ENCODE measurements at regions not wholly inside any gene's neighbourhood (a gene's known extent, or its start where the extent isn't known, plus 50 kb on each side); places are given as distances from the start of the nearest gene placed in this dataset.
"Not testable (repeated sequence)": the region's sequence is repeated elsewhere in the genome, so short reads cannot be mapped to it uniquely, and the experiment has no call there.

GRCh38 chr17:27157297-27157696 is 136.6 kb upstream of the WSB1 start:
- DNase-seq (ENCODE audit: low read depth, low spot score) = no peak
- no peaks in the 10 kb centered on the region for H3K27me3 ChIP-seq (ENCODE audit: control insufficient read depth, insufficient read depth, low read length)
- no peaks in the 10 kb centered on the region for H3K4me1 ChIP-seq (ENCODE audit: control insufficient read depth, insufficient read depth, low read length)
- H3K4me3 ChIP-seq (ENCODE audit: low read length) = no peak overlapping the region
- H3K36me3 ChIP-seq (ENCODE audit: control insufficient read depth, insufficient read depth, low read length) = no peaks in the 10 kb centered on the region; the same call in 1 of the 2 replicates
- H3K9me3 ChIP-seq (ENCODE audit: control insufficient read depth, insufficient read depth, low read length) = peaks cover 27% of the 10 kb centered on the region
- WGBS (ENCODE audit: insufficient coverage, insufficient read length) = no CpG with 5 or more reads among the region's 8 CpGs
- H3K27ac ChIP-seq (ENCODE audit: low read length) = no peak overlapping the region

DNA sequence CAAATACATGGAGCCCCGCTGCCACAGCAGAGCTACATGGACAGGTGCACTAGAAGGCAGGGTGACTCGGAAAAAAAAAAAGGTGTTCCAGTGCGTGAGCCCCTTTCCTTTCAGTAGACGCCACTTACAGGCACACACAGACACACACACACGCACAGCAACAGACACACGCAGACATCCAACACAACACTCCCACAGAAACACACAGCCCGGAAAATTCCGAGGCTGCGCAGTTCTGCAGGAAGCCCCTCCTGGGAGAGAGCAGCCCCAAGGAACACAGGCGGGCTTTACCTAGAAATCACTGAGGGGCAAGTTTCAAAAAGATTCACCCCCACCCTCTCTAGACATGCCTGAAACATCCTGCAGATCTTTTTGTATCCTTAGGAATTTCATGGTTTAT is 136.0 kb upstream of the WSB1 start:
- Histone ChIP-seq H3K27me3 (ENCODE audit: control insufficient read depth, insufficient read depth, low read length) (no peaks in the 10 kb centered on the region), H3K9me3 (ENCODE audit: control insufficient read depth, insufficient read depth, low read length) (peaks cover 23% of the 10 kb centered on the region), H3K36me3 (ENCODE audit: control insufficient read depth, insufficient read depth, low read length) (no peaks in the 10 kb centered on the region; the same call in 1 of the 2 replicates), H3K27ac (ENCODE audit: low read length) (no peak overlapping the region), H3K4me1 (ENCODE audit: control insufficient read depth, insufficient read depth, low read length) (no peaks in the 10 kb centered on the region), H3K4me3 (ENCODE audit: low read length) (no peak overlapping the region)
- no CpG with 5 or more reads among the region's 10 CpGs for WGBS (ENCODE audit: insufficient coverage, insufficient read length)
- no peak for DNase-seq (ENCODE audit: low read depth, low spot score)

DNA sequence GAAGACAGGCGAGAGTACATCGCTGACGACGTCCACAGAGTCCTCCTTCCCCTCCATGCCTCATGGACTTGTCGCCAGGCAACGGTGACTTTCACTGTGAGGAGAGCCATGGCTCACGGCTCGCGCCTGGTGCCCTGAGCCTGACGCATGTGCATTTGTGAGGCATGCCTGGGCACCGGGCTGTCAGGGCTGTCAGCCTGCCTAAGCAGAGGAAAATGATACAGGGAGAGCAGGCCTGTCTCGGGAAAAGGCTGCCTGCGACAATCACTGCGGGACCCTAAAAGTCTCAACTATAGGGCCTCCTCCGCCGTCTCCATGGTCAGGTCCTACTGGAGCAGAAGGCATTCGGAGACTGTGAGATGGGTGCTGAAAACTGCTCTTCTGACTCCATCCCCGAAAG is 135.5 kb upstream of the WSB1 start:
- H3K4me3 ChIP-seq (ENCODE audit: low read length) = no peak overlapping the region
- H3K27me3 ChIP-seq (ENCODE audit: control insufficient read depth, insufficient read depth, low read length) = no peaks in the 10 kb centered on the region
- no peaks in the 10 kb centered on the region; the same call in 1 of the 2 replicates for H3K36me3 ChIP-seq (ENCODE audit: control insufficient read depth, insufficient read depth, low read length)
- DNase-seq (ENCODE audit: low read depth, low spot score) = no peak
- H3K27ac ChIP-seq (ENCODE audit: low read length) = no peak overlapping the region
- no peaks in the 10 kb centered on the region for H3K4me1 ChIP-seq (ENCODE audit: control insufficient read depth, insufficient read depth, low read length)
- H3K9me3 ChIP-seq (ENCODE audit: control insufficient read depth, insufficient read depth, low read length) = peaks cover 21% of the 10 kb centered on the region
- no CpG with 5 or more reads among the region's 18 CpGs for WGBS (ENCODE audit: insufficient coverage, insufficient read length)

GRCh38 chr17:27180322-27180721 is 113.6 kb upstream of the WSB1 start:
- DNase-seq (ENCODE audit: low read depth, low spot score) = no peak

GRCh38 chr17:27181379-27181925 is 112.5 kb upstream of the WSB1 start:
- H3K9me3 ChIP-seq (ENCODE audit: control insufficient read depth, insufficient read depth, low read length); H3K4me1 ChIP-seq (ENCODE audit: control insufficient read depth, insufficient read depth, low read length); DNase-seq (ENCODE audit: low read depth, low spot score); H3K27ac ChIP-seq (ENCODE audit: low read length); H3K36me3 ChIP-seq (ENCODE audit: control insufficient read depth, insufficient read depth, low read length); H3K27me3 ChIP-seq (ENCODE audit: control insufficient read depth, insufficient read depth, low read length); H3K4me3 ChIP-seq (ENCODE audit: low read length): not testable (repeated sequence)
- WGBS (ENCODE audit: insufficient coverage, insufficient read length) = no CpG with 5 or more reads among the region's 2 CpGs

More at GRCh38 chr17:27180322-27180721, 113.6 kb upstream of the WSB1 start:
- Histone ChIP-seq H3K9me3 (ENCODE audit: control insufficient read depth, insufficient read depth, low read length) (no peaks in the 10 kb centered on the region), H3K4me3 (ENCODE audit: low read length) (no peak overlapping the region), H3K27me3 (ENCODE audit: control insufficient read depth, insufficient read depth, low read length) (no peaks in the 10 kb centered on the region), H3K27ac (ENCODE audit: low read length) (no peak overlapping the region), H3K4me1 (ENCODE audit: control insufficient read depth, insufficient read depth, low read length) (no peaks in the 10 kb centered on the region), H3K36me3 (ENCODE audit: control insufficient read depth, insufficient read depth, low read length) (no peaks in the 10 kb centered on the region)
- WGBS (ENCODE audit: insufficient coverage, insufficient read length) = no CpG with 5 or more reads among the region's 5 CpGs

- H3K4me3 ChIP-seq (ENCODE audit: low read length) = no peak overlapping the region
- no CpG with 5 or more reads among the region's 3 CpGs for WGBS (ENCODE audit: insufficient coverage, insufficient read length)
- H3K27ac ChIP-seq (ENCODE audit: low read length) = no peak overlapping the region
Observed at GRCh38 chr17:27181935-27182334, 112.0 kb upstream of the WSB1 start.

DNA sequence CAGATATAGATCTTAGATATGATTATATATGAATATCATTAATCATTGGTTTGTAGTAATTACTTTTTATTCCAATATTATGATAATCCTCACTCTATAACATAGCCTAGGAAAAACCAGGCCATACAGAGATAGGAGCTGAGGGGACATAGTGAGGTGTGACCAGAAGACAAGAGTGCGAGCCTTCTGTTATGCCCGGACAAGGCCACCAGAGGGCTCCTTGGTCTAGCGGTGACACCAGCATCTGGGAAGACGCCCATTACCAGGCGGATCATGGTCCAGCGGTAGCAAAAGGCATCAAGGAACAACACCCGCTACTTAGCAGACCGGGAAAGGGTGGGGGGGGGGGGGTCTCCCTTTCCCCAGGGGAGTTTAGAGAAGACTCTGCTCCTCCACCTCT is 96.4 kb upstream of the WSB1 start:
- not testable (repeated sequence) for DNase-seq (ENCODE audit: low read depth, low spot score); H3K9me3 ChIP-seq (ENCODE audit: control insufficient read depth, insufficient read depth, low read length); H3K27ac ChIP-seq (ENCODE audit: low read length); H3K27me3 ChIP-seq (ENCODE audit: control insufficient read depth, insufficient read depth, low read length); H3K36me3 ChIP-seq (ENCODE audit: control insufficient read depth, insufficient read depth, low read length); H3K4me1 ChIP-seq (ENCODE audit: control insufficient read depth, insufficient read depth, low read length); H3K4me3 ChIP-seq (ENCODE audit: low read length)
- WGBS (ENCODE audit: insufficient coverage, insufficient read length) = no CpG with 5 or more reads among the region's 8 CpGs

More at GRCh38 chr17:27181935-27182334, 112.0 kb upstream of the WSB1 start:
- Histone ChIP-seq H3K9me3 (ENCODE audit: control insufficient read depth, insufficient read depth, low read length) (no peaks in the 10 kb centered on the region), H3K4me1 (ENCODE audit: control insufficient read depth, insufficient read depth, low read length) (no peaks in the 10 kb centered on the region), H3K27me3 (ENCODE audit: control insufficient read depth, insufficient read depth, low read length) (no peaks in the 10 kb centered on the region), H3K36me3 (ENCODE audit: control insufficient read depth, insufficient read depth, low read length) (no peaks in the 10 kb centered on the region)
- DNase-seq (ENCODE audit: low read depth, low spot score) = no peak

GRCh38 chr17:27199948-27200347 is 94.0 kb upstream of the WSB1 start:
- no CpG with 5 or more reads among the region's 4 CpGs for WGBS (ENCODE audit: insufficient coverage, insufficient read length)
- H3K4me1 ChIP-seq (ENCODE audit: control insufficient read depth, insufficient read depth, low read length) = no peaks in the 10 kb centered on the region; the same call in 1 of the 2 replicates

GRCh38 chr17:27200476-27200875 is 93.4 kb upstream of the WSB1 start:
- Histone ChIP-seq H3K4me3 (ENCODE audit: low read length) (no peak overlapping the region), H3K27ac (ENCODE audit: low read length) (no peak overlapping the region), H3K4me1 (ENCODE audit: control insufficient read depth, insufficient read depth, low read length) (no peaks in the 10 kb centered on the region; the same call in 1 of the 2 replicates), H3K27me3 (ENCODE audit: control insufficient read depth, insufficient read depth, low read length) (no peaks in the 10 kb centered on the region), H3K36me3 (ENCODE audit: control insufficient read depth, insufficient read depth, low read length) (no peaks in the 10 kb centered on the region), H3K9me3 (ENCODE audit: control insufficient read depth, insufficient read depth, low read length) (no peaks in the 10 kb centered on the region; the same call in none of the 2 replicates)
- DNase-seq (ENCODE audit: low read depth, low spot score) = no peak

More at GRCh38 chr17:27199948-27200347, 94.0 kb upstream of the WSB1 start:
- Histone ChIP-seq H3K9me3 (ENCODE audit: control insufficient read depth, insufficient read depth, low read length) (no peaks in the 10 kb centered on the region; the same call in none of the 2 replicates), H3K27ac (ENCODE audit: low read length) (no peak overlapping the region), H3K27me3 (ENCODE audit: control insufficient read depth, insufficient read depth, low read length) (no peaks in the 10 kb centered on the region), H3K4me3 (ENCODE audit: low read length) (no peak overlapping the region), H3K36me3 (ENCODE audit: control insufficient read depth, insufficient read depth, low read length) (no peaks in the 10 kb centered on the region)
- no peak for DNase-seq (ENCODE audit: low read depth, low spot score)

DNA sequence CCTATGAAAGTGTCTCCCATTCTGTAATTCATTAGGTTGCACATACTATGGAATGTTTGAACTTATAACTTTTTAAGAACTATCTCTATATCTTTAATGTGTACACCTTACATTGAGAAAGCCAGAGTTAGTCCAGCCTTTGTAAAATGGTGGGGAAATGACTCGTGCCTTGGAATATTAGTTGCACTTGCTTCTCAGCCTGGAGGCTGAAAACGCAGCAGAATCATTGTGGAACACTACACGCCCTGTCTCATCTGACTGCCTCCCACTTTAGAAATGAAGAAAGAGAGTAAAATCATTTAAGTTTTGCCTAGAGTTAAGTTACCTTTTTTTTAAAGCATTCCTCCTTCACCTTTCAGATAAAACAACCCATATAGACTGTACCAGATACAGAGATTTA is 90.7 kb upstream of the WSB1 start:
- no peaks in the 10 kb centered on the region for H3K27me3 ChIP-seq (ENCODE audit: control insufficient read depth, insufficient read depth, low read length)
- no peaks in the 10 kb centered on the region for H3K36me3 ChIP-seq (ENCODE audit: control insufficient read depth, insufficient read depth, low read length)
- H3K4me3 ChIP-seq (ENCODE audit: low read length) = no peak overlapping the region
- H3K4me1 ChIP-seq (ENCODE audit: control insufficient read depth, insufficient read depth, low read length) = no peaks in the 10 kb centered on the region; the same call in 1 of the 2 replicates
- no peak overlapping the region for H3K27ac ChIP-seq (ENCODE audit: low read length)
- WGBS (ENCODE audit: insufficient coverage, insufficient read length) = no CpG with 5 or more reads among the region's 3 CpGs
- H3K9me3 ChIP-seq (ENCODE audit: control insufficient read depth, insufficient read depth, low read length) = no peaks in the 10 kb centered on the region; the same call in none of the 2 replicates
- no peak for DNase-seq (ENCODE audit: low read depth, low spot score)

DNA sequence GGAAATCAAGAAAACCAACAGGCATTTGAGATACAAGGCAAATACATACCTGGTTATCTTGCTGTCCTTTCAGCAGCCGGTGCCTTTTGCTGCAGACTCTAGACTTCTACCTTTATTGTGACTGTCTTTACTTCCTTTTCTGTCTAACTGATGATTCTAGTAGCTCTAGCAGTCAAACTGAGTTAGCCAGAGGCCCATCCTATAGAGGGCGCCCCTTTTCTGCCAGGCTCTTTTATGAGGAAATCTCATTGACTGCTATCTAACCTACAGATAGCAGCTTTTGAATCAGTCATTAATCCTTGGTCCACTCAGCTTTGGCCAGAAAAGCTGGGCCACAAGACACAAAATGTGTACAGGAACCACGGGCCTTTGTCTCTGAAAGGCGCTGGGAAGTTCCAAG is 87.5 kb upstream of the WSB1 start:
- no peak for DNase-seq (ENCODE audit: low read depth, low spot score)
- Histone ChIP-seq H3K27me3 (ENCODE audit: control insufficient read depth, insufficient read depth, low read length) (no peaks in the 10 kb centered on the region), H3K27ac (ENCODE audit: low read length) (no peak overlapping the region), H3K36me3 (ENCODE audit: control insufficient read depth, insufficient read depth, low read length) (no peaks in the 10 kb centered on the region), H3K4me3 (ENCODE audit: low read length) (no peak overlapping the region), H3K9me3 (ENCODE audit: control insufficient read depth, insufficient read depth, low read length) (no peaks in the 10 kb centered on the region; the same call in 1 of the 2 replicates), H3K4me1 (ENCODE audit: control insufficient read depth, insufficient read depth, low read length) (no peaks in the 10 kb centered on the region)
- no CpG with 5 or more reads among the region's 4 CpGs for WGBS (ENCODE audit: insufficient coverage, insufficient read length)
